HG02852 (cell line): ENCODE measurements at regions not wholly inside any gene's neighbourhood (a gene's known extent, or its start where the extent isn't known, plus 50 kb on each side); places are given as distances from the start of the nearest gene placed in this dataset.
"Not testable (repeated sequence)": the region's sequence is repeated elsewhere in the genome, so short reads cannot be mapped to it uniquely, and the experiment has no call there.

ENCODE experiments used
- ATAC-seq: cut with Tn5 transposase; IDR thresholded peaks from one replicate; pipeline ENCODE4 v1.9.1; 2021; ENCODE audit warnings: mild to moderate bottlenecking, moderate library complexity; ENCODE audit not compliant: unreplicated experiment

GRCh38 chr4:126856906-126857305 is 775.9 kb upstream of the INTU start:
- no peak for ATAC-seq

GRCh38 chr4:126859314-126859713 is 773.4 kb upstream of the INTU start:
- ATAC-seq: no peak

- no peak for ATAC-seq
Measured at GRCh38 chr4:126859872-126860271, 772.9 kb upstream of the INTU start.

- ATAC-seq: no peak
Measured at GRCh38 chr4:126860308-126860707, 772.4 kb upstream of the INTU start.

GRCh38 chr4:126869967-126870366 is 762.8 kb upstream of the INTU start:
- ATAC-seq: no peak

- ATAC-seq: no peak
Measured at GRCh38 chr4:126871810-126872209, 760.9 kb upstream of the INTU start.

GRCh38 chr4:126874533-126874932 is 758.2 kb upstream of the INTU start:
- ATAC-seq: no peak

GRCh38 chr4:126888968-126889367 is 743.8 kb upstream of the INTU start:
- ATAC-seq: no peak

- no peak for ATAC-seq
Measured at GRCh38 chr4:126890383-126890782, 742.4 kb upstream of the INTU start.

GRCh38 chr4:126890994-126891393 is 741.8 kb upstream of the INTU start:
- ATAC-seq: no peak

GRCh38 chr4:126894963-126895362 is 737.8 kb upstream of the INTU start:
- ATAC-seq: no peak

GRCh38 chr4:126895988-126896570 is 736.7 kb upstream of the INTU start:
- no peak for ATAC-seq

GRCh38 chr4:126897038-126897437 is 735.7 kb upstream of the INTU start:
- no peak for ATAC-seq

GRCh38 chr4:126898815-126899214 is 733.9 kb upstream of the INTU start:
- no peak for ATAC-seq

- no peak for ATAC-seq
Measured at GRCh38 chr4:126899331-126899801, 733.4 kb upstream of the INTU start.

- ATAC-seq: no peak
Measured at GRCh38 chr4:126906466-126906865, 726.3 kb upstream of the INTU start.

GRCh38 chr4:126907389-126907788 is 725.4 kb upstream of the INTU start:
- ATAC-seq: no peak

GRCh38 chr4:126916049-126916625 is 716.6 kb upstream of the INTU start:
- no peak for ATAC-seq

- ATAC-seq: no peak
Measured at GRCh38 chr4:126916626-126917140, 716.1 kb upstream of the INTU start.

GRCh38 chr4:126922328-126922938 is 710.3 kb upstream of the INTU start:
- not testable (repeated sequence) for ATAC-seq

GRCh38 chr4:126924237-126924636 is 708.5 kb upstream of the INTU start:
- ATAC-seq: no peak

- not testable (repeated sequence) for ATAC-seq
Measured at GRCh38 chr4:126930059-126930458, 702.7 kb upstream of the INTU start.
